CD4-positive, alpha-beta T cell (primary cell): ENCODE measurements at regions not wholly inside any gene's neighbourhood (a gene's known extent, or its start where the extent isn't known, plus 50 kb on each side); places are given as distances from the start of the nearest gene placed in this dataset.

Source experiments
- ATAC-seq: fragments of 200-7000 bp; cut with Tn5 transposase; one replicate; pipeline ENCODE4 v1.10.0; 2022; ENCODE audit warnings: mild to moderate bottlenecking; ENCODE audit not compliant: poor library complexity
- CTCF ChIA-PET: fragments of 350-600 bp; sonication (Branson Sonifier 250); formaldehyde crosslinking; loops from one replicate; lab custom pipeline; 2021; ENCODE audit warnings: antibody characterized with exemption, inconsistent platforms; lab: Charles Lee
- POLR2A ChIA-PET: fragments of 350-600 bp; sonication (Branson Sonifier 250); formaldehyde crosslinking; loops from one replicate; lab custom pipeline; 2021; ENCODE audit warnings: antibody characterized with exemption, inconsistent platforms; lab: Charles Lee
- DNase-seq, 14 experiments: peaks; one replicate each; pipeline ENCODE4 v3.0.0-alpha.2; 2013 to 2020; ENCODE audit warnings: mixed read lengths in 2 of 14
- H3K27ac ChIP-seq, 2 donors: one replicate each; pipeline versions ENCODE4 v1.5.1 to v1.7.0; 2013; ENCODE audit warnings: low read length in 2 of 2, low read depth in 1 of 2, mild to moderate bottlenecking in 1 of 2
- H3K27me3 ChIP-seq, 2 experiments: 1 replicate in 1 of 2; 2 replicates in 1 of 2; pipeline versions ENCODE4 v1.6.1 to v1.7.0; 2013; ENCODE audit warnings: low read length in 2 of 2, control low read depth in 1 of 2, mild to moderate bottlenecking in 1 of 2, moderate library complexity in 1 of 2; ENCODE audit not compliant: insufficient read depth in 2 of 2, control insufficient read depth in 1 of 2
- H3K36me3 ChIP-seq: one replicate; pipeline ENCODE4 v1.6.1; 2013; ENCODE audit warnings: low read length, control low read depth; ENCODE audit not compliant: insufficient read depth
- H3K4me1 ChIP-seq: one replicate; pipeline ENCODE4 v1.6.1; 2013; ENCODE audit warnings: low read length, control low read depth; ENCODE audit not compliant: insufficient read depth
- H3K4me3 ChIP-seq: one replicate; pipeline ENCODE4 v1.5.1; 2013; ENCODE audit warnings: mild to moderate bottlenecking, low read length, moderate library complexity
- H3K9me3 ChIP-seq, 2 experiments: 1 replicate in 1 of 2; 2 replicates in 1 of 2; pipeline versions ENCODE4 v1.6.1 to v1.7.0; 2013; ENCODE audit warnings: low read length in 2 of 2, mild to moderate bottlenecking in 2 of 2, control low read depth in 1 of 2, moderate library complexity in 1 of 2; ENCODE audit not compliant: control insufficient read depth in 1 of 2, insufficient read depth in 1 of 2
- H3K27ac Mint-ChIP-seq: one replicate; pipeline ENCODE4 v1.8.0; 2020; ENCODE audit warnings: mixed read lengths
- H3K27me3 Mint-ChIP-seq: one replicate; pipeline ENCODE4 v1.8.0; 2021; ENCODE audit warnings: mixed read lengths
- H3K36me3 Mint-ChIP-seq: one replicate; pipeline ENCODE4 v1.8.0; 2021; ENCODE audit warnings: low read depth, mixed read lengths
- H3K4me1 Mint-ChIP-seq: one replicate; pipeline ENCODE4 v1.8.0; 2021; ENCODE audit warnings: low read depth, mixed read lengths
- H3K4me3 Mint-ChIP-seq: one replicate; pipeline ENCODE4 v1.8.0; 2020; ENCODE audit warnings: mild to moderate bottlenecking, mixed read lengths
- H3K9me3 Mint-ChIP-seq: one replicate; pipeline ENCODE4 v1.8.0; 2020; ENCODE audit warnings: mixed read lengths
- intact Hi-C, 2 experiments: fragments of 100-400 bp; cut with DNase I in 1 of 2; cut with micrococcal nuclease in 1 of 2; formaldehyde crosslinking; loops; one replicate each; pipeline versions ENCODE4 v1.15.1 to v1.9.0; 2023 to 2025; cut with DNase I, micrococcal nuclease
- TF ChIP-seq, protein P1 (sequence below): fragments of 200-600 bp; IDR thresholded peaks from one replicate; pipeline ENCODE4 v1.8.0; 2022; ENCODE audit warnings: antibody characterized with exemption, mild to moderate bottlenecking

DNA sequence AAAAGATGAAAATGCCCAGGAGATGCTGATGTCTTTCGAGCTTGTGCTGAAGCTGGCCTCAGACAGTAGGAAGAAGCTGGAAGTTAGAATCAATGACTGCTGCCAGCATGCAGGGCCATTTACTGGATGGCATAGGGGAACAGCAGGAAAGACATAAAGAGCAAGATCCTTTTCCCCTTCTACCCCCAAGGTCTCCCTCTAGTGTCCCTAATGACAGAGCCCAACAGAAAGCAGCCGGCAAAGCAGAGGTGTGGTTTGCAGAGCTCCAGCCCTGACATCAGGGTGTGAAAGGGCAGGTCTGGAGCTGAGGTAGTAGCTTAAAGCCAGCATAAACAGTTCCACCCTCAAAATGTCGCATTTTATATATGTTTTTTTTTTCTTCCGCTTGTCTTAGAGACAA, 1560.7 kb upstream of the TMEM132C start:
- H3K27ac Mint-ChIP-seq = no peak overlapping the region
- no peaks in the 10 kb centered on the region for H3K36me3 ChIP-seq
- H3K27me3 Mint-ChIP-seq = no peaks in the 10 kb centered on the region
- no peaks in the 10 kb centered on the region for H3K9me3 Mint-ChIP-seq
- TF ChIP-seq, protein P1, sequence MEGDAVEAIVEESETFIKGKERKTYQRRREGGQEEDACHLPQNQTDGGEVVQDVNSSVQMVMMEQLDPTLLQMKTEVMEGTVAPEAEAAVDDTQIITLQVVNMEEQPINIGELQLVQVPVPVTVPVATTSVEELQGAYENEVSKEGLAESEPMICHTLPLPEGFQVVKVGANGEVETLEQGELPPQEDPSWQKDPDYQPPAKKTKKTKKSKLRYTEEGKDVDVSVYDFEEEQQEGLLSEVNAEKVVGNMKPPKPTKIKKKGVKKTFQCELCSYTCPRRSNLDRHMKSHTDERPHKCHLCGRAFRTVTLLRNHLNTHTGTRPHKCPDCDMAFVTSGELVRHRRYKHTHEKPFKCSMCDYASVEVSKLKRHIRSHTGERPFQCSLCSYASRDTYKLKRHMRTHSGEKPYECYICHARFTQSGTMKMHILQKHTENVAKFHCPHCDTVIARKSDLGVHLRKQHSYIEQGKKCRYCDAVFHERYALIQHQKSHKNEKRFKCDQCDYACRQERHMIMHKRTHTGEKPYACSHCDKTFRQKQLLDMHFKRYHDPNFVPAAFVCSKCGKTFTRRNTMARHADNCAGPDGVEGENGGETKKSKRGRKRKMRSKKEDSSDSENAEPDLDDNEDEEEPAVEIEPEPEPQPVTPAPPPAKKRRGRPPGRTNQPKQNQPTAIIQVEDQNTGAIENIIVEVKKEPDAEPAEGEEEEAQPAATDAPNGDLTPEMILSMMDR = no peak
- no peak overlapping the region for H3K4me3 ChIP-seq
- H3K27ac ChIP-seq = no peak overlapping the region
- H3K4me1 ChIP-seq = no peaks in the 10 kb centered on the region
- no peaks in the 10 kb centered on the region for H3K27me3 ChIP-seq
- no peaks in the 10 kb centered on the region for H3K36me3 Mint-ChIP-seq
- DNase-seq = no peak
- H3K9me3 ChIP-seq = no peaks in the 10 kb centered on the region
- no peak for ATAC-seq
- intact Hi-C loops = no loop called here
- H3K4me1 Mint-ChIP-seq = no peaks in the 10 kb centered on the region
- H3K4me3 Mint-ChIP-seq = no peak overlapping the region
- POLR2A ChIA-PET = interaction anchor here (0.6 kb wide), 1 partner anchor 486 kb away, joined by 3 read pairs; no protein-coding TSS in a partner anchor
- CTCF ChIA-PET = interaction anchor here (1.4 kb wide), 1 partner anchor 41 kb away, joined by 4 read pairs; no protein-coding TSS in a partner anchor

DNA sequence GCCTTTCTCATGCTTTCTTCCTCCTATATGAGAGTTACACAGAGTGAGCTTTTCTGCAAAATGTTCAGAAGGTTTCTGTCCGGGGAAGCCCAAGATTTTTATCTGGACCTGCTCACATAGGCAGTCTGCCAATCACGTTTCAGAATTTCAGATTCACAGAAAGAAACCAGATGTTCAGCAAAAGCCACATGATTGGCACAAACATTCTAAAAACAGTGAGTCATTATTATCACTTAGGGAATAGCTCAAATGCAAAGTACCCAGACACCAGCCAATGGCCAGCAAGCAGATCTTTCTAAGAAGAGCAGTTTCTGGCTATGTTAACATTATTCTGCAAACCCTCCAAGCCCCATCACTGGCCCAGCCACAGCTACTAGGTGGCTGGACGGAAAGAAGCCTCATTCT, 1558.5 kb upstream of the TMEM132C start:
- H3K9me3 ChIP-seq = no peaks in the 10 kb centered on the region
- no peak overlapping the region for H3K27ac ChIP-seq
- H3K4me3 ChIP-seq = no peak overlapping the region
- no peaks in the 10 kb centered on the region for H3K4me1 Mint-ChIP-seq
- H3K36me3 ChIP-seq = no peaks in the 10 kb centered on the region
- H3K27ac Mint-ChIP-seq = no peak overlapping the region
- no peaks in the 10 kb centered on the region for H3K9me3 Mint-ChIP-seq
- ChIA-PET POLR2A (no interaction called here), CTCF (no interaction called here)
- TF ChIP-seq, protein P1 = no peak
- intact Hi-C loops = no loop called here
- ATAC-seq = no peak
- no peaks in the 10 kb centered on the region for H3K27me3 Mint-ChIP-seq
- H3K4me1 ChIP-seq = no peaks in the 10 kb centered on the region
- peak in 3 of 14 experiments; percentile 13 to 30 (median 22) for DNase-seq
- no peaks in the 10 kb centered on the region for H3K27me3 ChIP-seq
- no peaks in the 10 kb centered on the region for H3K36me3 Mint-ChIP-seq
- no peak overlapping the region for H3K4me3 Mint-ChIP-seq

DNA sequence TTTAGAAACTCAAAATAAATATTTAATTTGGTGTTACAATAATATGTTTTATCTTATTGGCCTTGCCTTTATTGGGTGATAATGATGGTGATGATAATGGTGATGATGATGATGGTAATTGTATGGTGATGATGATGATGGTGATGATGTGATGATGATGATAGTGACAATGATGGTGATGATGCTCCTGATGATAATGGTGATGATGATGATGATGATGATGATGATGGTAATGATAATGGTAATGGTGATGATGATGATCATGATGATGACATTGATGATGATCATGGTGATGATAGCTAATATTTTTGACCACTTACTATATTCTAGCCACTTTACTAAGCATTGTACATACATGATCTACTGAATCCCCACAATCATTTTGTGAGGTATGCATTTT, 1548.6 kb upstream of the TMEM132C start:
- H3K4me3 ChIP-seq = no peak overlapping the region
- DNase-seq = no peak
- ChIA-PET CTCF (no interaction called here), POLR2A (no interaction called here)
- intact Hi-C loops = no loop called here
- H3K4me1 ChIP-seq = no peaks in the 10 kb centered on the region
- no peak overlapping the region for H3K27ac ChIP-seq
- H3K9me3 Mint-ChIP-seq = peaks cover 18% of the 10 kb centered on the region
- H3K27me3 ChIP-seq = no peaks in the 10 kb centered on the region
- H3K9me3 ChIP-seq = peaks cover 0 to 16% of the 10 kb centered on the region in 2 experiments
- ATAC-seq = no peak
- no peak overlapping the region for H3K27ac Mint-ChIP-seq
- H3K4me3 Mint-ChIP-seq = no peak overlapping the region
- no peaks in the 10 kb centered on the region for H3K27me3 Mint-ChIP-seq
- no peaks in the 10 kb centered on the region for H3K36me3 Mint-ChIP-seq
- no peaks in the 10 kb centered on the region for H3K4me1 Mint-ChIP-seq
- TF ChIP-seq, protein P1 = no peak
- H3K36me3 ChIP-seq = no peaks in the 10 kb centered on the region
